Fibroblast of skin of abdomen (primary cell): ENCODE measurements at regions not wholly inside any gene's neighbourhood (a gene's known extent, or its start where the extent isn't known, plus 50 kb on each side); places are given as distances from the start of the nearest gene placed in this dataset.
A peak's percentile ranks its signal among the peaks of the same experiment; 100 is the strongest.

ENCODE experiments used
- DNase-seq: peaks from one replicate; pipeline ENCODE4 v3.0.0-alpha.2; 2013

DNA sequence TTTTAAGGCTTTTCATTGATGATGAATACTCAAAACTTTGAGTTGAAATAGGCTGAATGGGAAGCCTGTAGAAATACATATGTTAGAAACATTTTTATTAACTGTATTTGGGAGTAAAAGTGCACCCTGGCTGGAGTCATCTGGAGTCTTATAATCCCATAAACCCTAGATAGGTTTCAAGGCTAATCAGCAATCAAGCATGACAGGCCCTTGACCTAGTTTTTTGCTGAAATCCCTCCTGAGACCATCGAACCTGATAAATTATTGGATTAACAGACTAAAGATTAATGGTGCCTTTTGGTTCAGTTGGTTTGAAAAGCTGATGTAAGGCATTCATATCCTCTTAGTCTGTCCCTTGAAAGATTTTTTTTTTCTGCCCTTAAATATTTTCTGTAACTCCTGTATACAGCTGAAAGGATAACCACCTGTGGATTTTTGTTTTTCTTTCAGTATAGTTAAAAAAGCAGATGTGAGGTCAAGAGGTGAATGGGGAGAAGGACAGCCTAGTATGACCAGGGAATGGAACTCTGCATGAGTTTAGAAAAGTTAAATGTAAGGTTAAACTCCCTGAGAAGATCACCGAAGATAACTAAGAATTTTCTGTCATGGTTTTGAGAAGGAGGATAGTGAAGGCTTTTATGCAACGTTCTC lies 69.4 kb upstream of the STXBP5L start:
- no peak for DNase-seq

GRCh38 chr3:120839120-120839519 lies 68.9 kb upstream of the STXBP5L start:
- no peak for DNase-seq

DNA sequence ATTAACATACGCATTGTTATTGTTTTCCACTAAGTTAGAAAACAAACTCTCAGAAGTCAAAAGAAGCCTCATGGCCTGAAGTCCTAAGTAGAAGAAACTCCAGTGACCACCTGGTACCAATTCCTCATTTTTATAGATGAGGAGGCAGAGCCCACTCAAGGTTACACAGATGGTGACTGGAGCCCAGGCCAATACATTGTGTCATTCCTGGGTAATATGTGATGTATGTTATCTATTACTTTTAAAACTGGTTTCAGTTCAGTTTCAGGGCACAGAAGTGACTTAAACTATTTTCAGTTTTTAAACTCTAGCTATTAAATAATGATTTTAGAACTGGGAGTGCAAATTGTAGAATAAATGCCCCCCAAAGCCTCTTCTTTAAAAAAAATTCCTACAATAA lies 66.7 kb upstream of the STXBP5L start:
- DNase-seq, result no peak

- DNase-seq, result no peak
Measured at GRCh38 chr3:120846073-120846472, 61.9 kb upstream of the STXBP5L start.

DNA sequence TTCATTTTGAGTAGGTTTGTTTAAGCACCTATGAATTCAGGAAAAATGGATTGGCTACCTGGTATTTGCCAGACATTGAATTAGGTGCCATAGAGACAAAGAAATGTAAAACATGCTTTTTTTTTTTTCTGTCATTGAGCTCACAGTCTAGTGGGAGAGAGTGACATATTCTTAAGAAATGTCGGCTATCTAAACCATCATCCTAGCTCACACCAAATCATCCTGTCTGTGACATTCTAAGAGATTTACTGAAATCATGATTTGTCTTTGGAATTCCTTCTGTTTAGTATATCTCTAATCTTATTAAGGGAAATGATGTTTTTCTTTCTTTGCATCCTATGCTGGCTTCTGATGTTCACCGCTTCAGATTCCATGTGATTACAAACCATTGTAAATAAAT lies 59.5 kb upstream of the STXBP5L start:
- DNase-seq, result peak; percentile 15

DNA sequence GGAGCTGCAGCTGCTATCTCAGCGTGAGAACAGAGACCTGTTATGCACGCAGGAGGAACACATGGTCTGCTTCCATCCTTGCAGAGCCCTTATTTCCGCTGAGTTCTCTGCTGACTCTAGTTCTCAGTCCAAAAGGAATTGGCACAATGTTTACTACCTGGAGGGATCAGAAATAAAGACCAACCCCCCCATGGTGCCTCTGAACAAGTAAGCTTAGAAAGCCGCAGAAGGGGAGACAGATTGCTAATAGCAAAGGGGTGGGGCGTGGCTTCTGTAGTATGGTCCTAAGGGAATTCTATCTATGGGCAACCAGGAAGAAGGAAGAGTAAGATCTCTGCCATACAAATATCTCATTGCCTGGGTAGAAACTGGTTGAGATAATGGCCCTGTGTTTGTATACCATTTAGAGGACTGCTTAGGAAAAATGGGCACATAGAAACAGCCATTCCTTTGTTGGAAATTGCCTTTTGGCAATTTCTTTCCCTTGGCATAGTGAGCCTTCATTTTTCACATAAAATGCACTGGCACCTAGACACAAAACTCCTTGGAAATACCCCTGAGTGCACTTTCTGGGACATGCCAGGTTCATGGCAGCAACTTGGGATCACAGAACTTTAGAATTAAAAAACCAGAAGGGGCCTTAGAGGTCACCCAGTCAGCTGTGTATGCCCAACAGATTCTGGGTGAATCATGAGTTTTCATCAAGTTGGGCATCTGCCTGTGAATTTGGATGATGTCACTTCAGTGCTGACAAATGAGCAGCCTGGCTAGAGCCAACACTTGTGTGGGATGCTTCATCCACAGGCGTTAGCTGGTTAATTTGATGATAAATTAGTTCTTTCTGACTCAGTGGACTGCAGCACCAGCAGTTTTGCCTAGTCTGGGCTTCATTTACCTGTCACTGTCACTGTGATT lies 57.4 kb upstream of the STXBP5L start:
- no peak for DNase-seq

GRCh38 chr3:120852412-120852811 lies 55.6 kb upstream of the STXBP5L start:
- DNase-seq, result no peak

DNA sequence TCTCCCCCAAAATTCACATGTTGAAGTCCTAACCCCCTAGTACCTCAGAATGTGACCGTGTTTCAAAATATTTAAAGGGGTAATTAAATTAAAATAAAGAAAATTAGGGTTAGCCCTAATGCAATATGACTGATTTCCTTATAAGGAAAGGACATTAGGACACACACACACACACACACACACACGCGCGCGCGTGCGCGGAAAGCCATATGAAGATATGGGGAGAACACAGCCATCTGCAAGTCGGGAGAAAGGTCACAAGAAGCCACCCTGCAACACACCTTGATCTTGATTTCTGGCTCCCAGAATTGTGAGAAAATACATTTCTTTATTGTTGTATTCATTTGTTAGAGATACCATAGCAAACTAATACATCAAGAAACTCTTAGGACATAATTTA lies 54.6 kb upstream of the STXBP5L start:
- no peak for DNase-seq

DNA sequence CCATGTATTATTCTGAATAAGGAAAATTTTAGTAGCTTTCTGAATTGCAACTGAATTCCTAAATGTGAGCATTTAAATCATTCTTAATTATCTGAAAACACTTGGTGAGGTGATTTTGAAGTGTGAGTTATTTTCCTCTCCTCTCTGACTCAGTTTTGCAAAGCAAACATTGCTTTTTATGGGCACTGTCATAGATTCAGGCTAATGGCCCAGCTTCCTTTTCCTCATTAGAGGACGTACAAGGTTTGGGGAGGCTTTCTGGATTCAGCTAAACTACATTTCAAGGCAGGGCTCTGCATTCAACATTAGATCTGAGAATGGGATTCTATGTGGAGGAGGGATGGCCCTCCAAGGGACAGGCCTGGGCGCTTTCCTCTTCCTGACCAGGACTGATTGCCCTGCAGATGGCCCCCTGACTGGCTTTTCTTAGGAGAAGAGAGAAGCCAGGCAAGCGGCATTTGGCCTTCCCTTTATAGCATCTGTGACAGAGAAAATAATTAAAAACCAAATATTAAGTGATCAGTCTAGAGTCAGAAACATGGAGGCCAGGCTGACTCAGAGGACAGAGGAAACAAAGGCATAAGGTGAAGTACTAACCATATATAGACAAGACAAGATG lies 53.0 kb upstream of the STXBP5L start:
- peak; percentile 7 for DNase-seq

DNA sequence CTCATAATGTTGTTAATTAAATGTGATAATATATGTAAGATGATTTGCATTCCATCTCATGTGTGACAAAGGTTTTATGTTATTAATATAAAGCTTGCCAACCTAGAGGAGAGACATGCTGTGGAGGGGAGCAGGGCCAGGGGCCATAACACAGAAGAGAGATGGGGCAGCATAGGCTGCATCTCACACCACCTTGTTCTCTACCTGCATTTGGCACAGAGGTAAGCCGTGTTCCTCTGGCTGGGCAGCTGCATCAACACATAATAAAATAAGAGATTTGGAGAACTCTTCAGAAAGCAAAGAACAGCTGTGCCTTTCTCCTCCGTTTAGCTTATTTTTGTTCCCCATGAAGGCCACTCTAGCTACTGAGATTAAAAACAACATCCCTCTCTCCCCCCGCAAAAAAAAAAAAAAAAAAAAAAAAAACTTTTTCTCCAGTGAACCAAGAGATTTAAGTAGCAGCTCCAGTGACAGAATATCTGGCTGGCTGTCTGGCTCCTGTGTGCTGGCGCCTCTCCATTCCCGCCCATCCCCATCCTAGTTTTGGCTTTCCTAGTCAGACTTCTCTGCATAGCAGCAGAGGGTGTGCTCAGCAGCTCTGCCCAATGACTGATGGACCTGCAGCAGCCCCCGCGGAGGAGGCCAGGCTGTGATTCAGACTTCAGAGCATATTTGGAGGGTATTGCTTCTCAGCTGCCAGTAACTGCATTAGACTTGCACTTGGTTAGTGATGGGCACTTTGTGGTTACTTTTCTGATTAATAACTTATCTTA lies 52.2 kb upstream of the STXBP5L start:
- peak; percentile 91 for DNase-seq
